ENCODE measurements at regions not wholly inside any gene's neighbourhood (a gene's known extent, or its start where the extent isn't known, plus 50 kb on each side); places are given as distances from the start of the nearest gene placed in this dataset.

DNA sequence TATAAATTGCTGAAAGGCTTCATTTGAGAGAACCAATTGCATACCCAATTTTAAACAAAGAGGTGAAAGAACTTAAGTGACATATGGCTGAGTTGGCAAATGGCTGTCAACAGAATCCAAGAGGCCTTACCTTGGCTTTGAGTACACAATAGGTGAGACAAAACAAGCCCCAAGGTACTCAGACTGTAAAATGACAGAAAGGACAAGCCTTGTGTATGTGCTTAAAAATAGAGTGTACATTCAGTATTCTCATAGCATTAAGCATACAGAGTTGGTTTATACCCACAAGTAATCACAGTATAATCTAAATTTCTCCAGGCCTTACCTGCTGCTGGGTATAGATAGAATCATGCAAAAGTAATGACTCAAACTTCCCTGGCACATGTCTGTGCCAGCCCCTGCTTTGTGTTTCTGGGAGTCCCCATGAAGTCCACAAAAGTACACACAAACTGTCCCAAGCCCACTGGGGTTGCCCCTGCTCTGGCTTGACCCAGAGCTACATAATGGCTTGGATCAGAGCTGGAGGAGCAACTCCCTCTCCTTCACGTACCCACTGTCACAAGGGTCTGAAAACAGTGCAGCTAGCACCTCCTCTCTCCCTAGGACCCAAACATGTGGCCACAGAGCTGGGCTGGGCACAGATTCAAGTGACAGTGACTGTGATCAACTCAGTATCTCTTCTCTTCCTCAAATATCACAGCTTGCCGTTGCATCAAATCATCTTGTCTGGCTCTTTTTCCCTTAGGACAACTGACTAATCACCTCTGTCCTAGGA lies 250.8 kb downstream of the ENC1 start:
- TF ChIP-seq, protein P1, sequence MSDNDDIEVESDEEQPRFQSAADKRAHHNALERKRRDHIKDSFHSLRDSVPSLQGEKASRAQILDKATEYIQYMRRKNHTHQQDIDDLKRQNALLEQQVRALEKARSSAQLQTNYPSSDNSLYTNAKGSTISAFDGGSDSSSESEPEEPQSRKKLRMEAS (IDR thresholded peaks at IDR 0.05; ENCODE audit: insufficient read depth, insufficient read length): no peak
- TF ChIP-seq EZH2 (IDR thresholded peaks at IDR 0.05; ENCODE audit: borderline replicate concordance, low read depth, low read length, severe bottlenecking) (no peak), CTCF (IDR thresholded peaks at IDR 0.05; ENCODE audit: extremely low read depth in 1 of 2, insufficient read depth in 1 of 2, low read depth in 1 of 2, low read length in 2 of 2) (no peak), POLR2A (IDR thresholded peaks at IDR 0.05; ENCODE audit: low read depth, low read length) (no peak), MYC (IDR thresholded peaks at IDR 0.05; ENCODE audit: low read depth, low read length) (no peak), JUN (IDR thresholded peaks at IDR 0.05; ENCODE audit: borderline replicate concordance, insufficient read depth, insufficient read length, low read depth) (no peak), POLR2AphosphoS5 (IDR thresholded peaks at IDR 0.05; ENCODE audit: insufficient read depth, low read depth, low read length) (no peak)

Data from endothelial cell of umbilical vein (primary cell).